Right lobe of liver (tissue), 4 donors: ENCODE measurements at regions not wholly inside any gene's neighbourhood (a gene's known extent, or its start where the extent isn't known, plus 50 kb on each side); places are given as distances from the start of the nearest gene placed in this dataset.

ENCODE experiments used
- POLR2A ChIP-seq: fragments of 450-650 bp; IDR thresholded peaks from one replicate; pipeline ENCODE4 v1.6.1; 2017; ENCODE audit warnings: antibody characterized with exemption, mild to moderate bottlenecking
- TF ChIP-seq, protein P1 (sequence below), 4 donors: fragments of 200-600 bp in 3 of 4; fragments of 450-650 bp in 1 of 4; IDR thresholded peaks; one replicate each; pipeline versions ENCODE4 v1.5.1 to v1.8.0; 2016 to 2022; ENCODE audit warnings: antibody characterized with exemption in 4 of 4, mild to moderate bottlenecking in 2 of 4
- donor health status: DM: no; HTN: no; CAD: no.
- donor health status: DM: no; HTN: no; CAD: no.
- donor health status: DM: no; HTN: yes; CAD: no.

DNA sequence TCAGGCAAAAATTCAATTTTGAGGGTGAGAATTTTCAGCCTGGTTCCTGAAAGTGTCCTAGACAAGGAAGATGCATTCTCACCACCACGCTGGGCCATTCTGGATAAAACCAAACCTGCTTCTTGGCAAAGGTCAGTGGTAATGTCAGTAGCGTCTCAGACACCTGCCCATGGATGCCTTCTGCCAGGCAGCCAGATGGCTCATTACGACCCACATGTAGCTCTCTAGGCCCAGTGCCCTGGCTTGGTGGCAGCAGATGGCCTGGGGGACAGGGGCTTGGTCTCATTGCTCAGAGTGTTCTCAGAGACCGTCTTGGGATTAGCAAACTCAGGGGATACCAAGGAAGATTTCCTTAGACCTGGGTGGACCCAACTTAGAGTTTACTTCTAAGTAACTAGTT is 105.1 kb downstream of the ARF6 start:
- TF ChIP-seq, protein P1, sequence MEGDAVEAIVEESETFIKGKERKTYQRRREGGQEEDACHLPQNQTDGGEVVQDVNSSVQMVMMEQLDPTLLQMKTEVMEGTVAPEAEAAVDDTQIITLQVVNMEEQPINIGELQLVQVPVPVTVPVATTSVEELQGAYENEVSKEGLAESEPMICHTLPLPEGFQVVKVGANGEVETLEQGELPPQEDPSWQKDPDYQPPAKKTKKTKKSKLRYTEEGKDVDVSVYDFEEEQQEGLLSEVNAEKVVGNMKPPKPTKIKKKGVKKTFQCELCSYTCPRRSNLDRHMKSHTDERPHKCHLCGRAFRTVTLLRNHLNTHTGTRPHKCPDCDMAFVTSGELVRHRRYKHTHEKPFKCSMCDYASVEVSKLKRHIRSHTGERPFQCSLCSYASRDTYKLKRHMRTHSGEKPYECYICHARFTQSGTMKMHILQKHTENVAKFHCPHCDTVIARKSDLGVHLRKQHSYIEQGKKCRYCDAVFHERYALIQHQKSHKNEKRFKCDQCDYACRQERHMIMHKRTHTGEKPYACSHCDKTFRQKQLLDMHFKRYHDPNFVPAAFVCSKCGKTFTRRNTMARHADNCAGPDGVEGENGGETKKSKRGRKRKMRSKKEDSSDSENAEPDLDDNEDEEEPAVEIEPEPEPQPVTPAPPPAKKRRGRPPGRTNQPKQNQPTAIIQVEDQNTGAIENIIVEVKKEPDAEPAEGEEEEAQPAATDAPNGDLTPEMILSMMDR (IDR thresholded peaks at IDR 0.05), result no peak
- no peak for TF ChIP-seq POLR2A
